ENCODE measurements at regions not wholly inside any gene's neighbourhood (a gene's known extent, or its start where the extent isn't known, plus 50 kb on each side); places are given as distances from the start of the nearest gene placed in this dataset.

DNA sequence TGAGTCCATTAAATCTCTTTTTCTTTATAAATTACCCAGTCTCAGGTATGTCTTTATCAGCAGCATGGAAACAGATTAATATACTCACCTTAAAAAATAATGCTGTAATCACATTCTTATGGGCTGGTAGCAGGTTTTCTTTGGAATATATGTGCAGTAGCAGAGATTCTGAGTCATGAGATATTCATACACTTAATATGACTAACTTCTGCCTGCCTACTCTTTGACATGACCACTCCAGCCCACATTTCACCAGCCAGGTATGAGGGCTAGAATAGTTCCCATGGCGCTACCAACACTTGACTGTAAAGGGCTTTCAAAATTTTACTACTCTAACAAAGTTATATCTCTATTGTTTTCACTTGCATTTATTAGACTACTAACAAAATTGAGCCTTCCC is 74.1 kb upstream of the GHR start:
- no peak for DNase-seq (ENCODE audit: low read depth in 2 of 2)

- DNase-seq (ENCODE audit: low read depth in 2 of 2) = no peak
Measured at GRCh38 chr5:42351956-42352355, 71.3 kb upstream of the GHR start.

DNA sequence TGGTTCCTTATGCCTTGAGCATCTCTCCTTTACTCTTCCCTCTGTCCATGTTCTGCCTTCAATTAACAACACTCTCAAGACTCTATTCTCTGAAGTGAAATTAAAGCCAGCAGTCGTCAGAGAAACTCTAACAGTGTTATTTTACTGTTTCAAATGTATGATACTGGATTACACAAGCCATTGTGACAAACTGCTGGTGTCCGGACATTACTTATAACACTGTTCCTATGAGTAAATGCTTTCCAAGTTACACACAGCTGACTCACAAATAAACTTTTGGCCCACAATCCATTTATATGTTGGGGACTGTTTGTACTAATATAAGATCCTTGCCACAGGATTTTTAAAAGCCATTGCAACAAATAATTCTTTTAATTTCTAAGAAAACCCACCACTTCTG is 63.2 kb upstream of the GHR start:
- DNase-seq (ENCODE audit: low read depth in 2 of 2) = no peak

DNA sequence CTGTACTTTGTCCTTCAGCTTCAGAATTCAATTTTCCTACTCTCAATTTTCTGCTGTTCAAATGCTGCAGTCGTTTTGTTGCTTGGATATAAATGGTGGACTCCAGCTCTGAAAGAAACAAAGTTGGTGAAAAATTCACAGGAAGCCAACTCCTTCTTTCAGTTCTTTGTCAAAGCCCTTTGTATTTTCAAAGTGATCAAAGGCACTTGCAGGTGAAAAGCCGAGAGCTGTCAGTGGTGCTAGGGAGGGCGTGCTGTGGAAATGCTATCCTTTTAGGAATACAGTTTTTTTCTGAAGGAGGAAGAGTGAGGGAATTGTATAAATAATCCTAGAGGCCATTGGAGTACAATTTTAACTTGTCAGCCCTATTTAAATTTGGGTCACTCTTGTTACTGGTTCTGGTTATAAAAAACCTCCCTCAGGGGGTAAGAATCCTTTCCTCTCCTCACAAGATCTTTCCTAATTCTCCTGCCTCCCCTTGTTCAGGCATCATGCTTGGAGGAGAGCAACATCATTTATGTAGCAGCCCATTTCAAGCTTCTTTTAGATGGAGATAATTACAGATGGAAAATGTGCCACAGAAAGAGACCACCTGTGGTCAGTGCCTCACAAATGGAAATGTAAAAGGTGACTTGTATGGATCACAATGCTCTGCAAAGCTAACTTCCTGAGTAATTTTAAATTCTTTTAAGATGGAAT is 62.5 kb upstream of the GHR start:
- no peak for DNase-seq (ENCODE audit: low read depth in 2 of 2)

- DNase-seq (ENCODE audit: low read depth in 2 of 2) = no peak
Measured at GRCh38 chr5:42361315-42361688, 61.9 kb upstream of the GHR start.

- DNase-seq (ENCODE audit: low read depth in 2 of 2) = no peak
Measured at GRCh38 chr5:42366051-42366450, 57.2 kb upstream of the GHR start.
